B cell (primary cell): ENCODE measurements at regions not wholly inside any gene's neighbourhood (a gene's known extent, or its start where the extent isn't known, plus 50 kb on each side); places are given as distances from the start of the nearest gene placed in this dataset.

ENCODE experiments used
- ATAC-seq: fragments of 200-7000 bp; cut with Tn5 transposase; one replicate; pipeline ENCODE4 v1.10.0; 2021; ENCODE audit warnings: low read depth, mild to moderate bottlenecking, moderate number of reproducible peaks, moderate library complexity
- CTCF ChIA-PET: fragments of 350-600 bp; sonication (Branson Sonifier 250); formaldehyde crosslinking; loops from one replicate; lab custom pipeline; 2021; ENCODE audit warnings: antibody characterized with exemption, inconsistent platforms; lab: Charles Lee
- POLR2A ChIA-PET: fragments of 350-600 bp; sonication (Branson Sonifier 250); formaldehyde crosslinking; loops from one replicate; lab custom pipeline; 2021; ENCODE audit warnings: antibody characterized with exemption; lab: Charles Lee
- DNase-seq: peaks from one replicate; pipeline ENCODE4 v3.0.0; 2013
- H2AFZ ChIP-seq: 2 replicates; pipeline ENCODE4 v1.6.1; 2012; ENCODE audit warnings: mild to moderate bottlenecking, low read depth, low read length; ENCODE audit not compliant: insufficient read depth, poor library complexity, severe bottlenecking
- H3K27ac ChIP-seq, 2 donors: 1 replicate in 1 of 2; 2 replicates in 1 of 2; pipeline ENCODE4 v1.5.1; 2012 to 2013; ENCODE audit warnings: low read length in 2 of 2, mild to moderate bottlenecking in 2 of 2, moderate library complexity in 1 of 2
- H3K27me3 ChIP-seq, 4 experiments: fragments of 200-600 bp in 1 of 4; sonication (generic) in 1 of 4; replicated peaks in 1 of 4; 1 replicate in 2 of 4; 2 replicates in 2 of 4; pipeline versions ENCODE4 v1.6.1 to v1.7.0; 2013 to 2016; ENCODE audit warnings: low read length in 3 of 4, mild to moderate bottlenecking in 2 of 4, mixed read lengths in 1 of 4, moderate library complexity in 1 of 4; ENCODE audit not compliant: insufficient read depth in 4 of 4, control insufficient read depth in 3 of 4; ENCODE audit errors: control extremely low read depth in 1 of 4
- H3K36me3 ChIP-seq, 2 experiments: replicated peaks in 1 of 2; 1 replicate in 1 of 2; 2 replicates in 1 of 2; pipeline versions ENCODE4 v1.6.1 to v1.7.1; 2013; ENCODE audit warnings: low read length in 1 of 2; ENCODE audit not compliant: insufficient read depth in 2 of 2, control insufficient read depth in 1 of 2; ENCODE audit errors: control extremely low read depth in 1 of 2, extremely low read depth in 1 of 2
- H3K4me1 ChIP-seq, 2 donors: fragments of 200-600 bp in 1 of 2; sonication (generic) in 1 of 2; 1 replicate in 1 of 2; 2 replicates in 1 of 2; pipeline versions ENCODE4 v1.5.1 to v1.6.1; 2013 to 2017; ENCODE audit warnings: low read length in 2 of 2; ENCODE audit not compliant: control insufficient read depth in 2 of 2, insufficient read depth in 2 of 2
- H3K4me2 ChIP-seq: replicated peaks from 2 replicates; pipeline ENCODE3; 2012; ENCODE audit warnings: mild to moderate bottlenecking, low read depth, low read length; ENCODE audit not compliant: poor library complexity, severe bottlenecking
- H3K4me3 ChIP-seq, 5 experiments: fragments of 200-600 bp in 1 of 5; sonication (generic) in 1 of 5; 1 replicate in 3 of 5; 2 replicates in 2 of 5; pipeline versions ENCODE4 v1.5.1 to v1.7.0; 2011 to 2016; ENCODE audit warnings: low read length in 4 of 5, mild to moderate bottlenecking in 4 of 5, low read depth in 2 of 5, control low read depth in 1 of 5, moderate library complexity in 1 of 5; ENCODE audit not compliant: insufficient read depth in 1 of 5; ENCODE audit errors: control extremely low read depth in 1 of 5, extremely low read depth in 1 of 5
- H3K79me2 ChIP-seq: fragments of 200-600 bp; sonication (generic); one replicate; pipeline ENCODE4 v1.6.0; 2016; ENCODE audit warnings: low read length; ENCODE audit not compliant: control insufficient read depth, insufficient read depth
- H3K9ac ChIP-seq: fragments of 200-600 bp; sonication (generic); 2 replicates; pipeline ENCODE4 v1.6.1; 2017; ENCODE audit warnings: mild to moderate bottlenecking, low read length, moderate library complexity
- H3K9me3 ChIP-seq, 3 donors: one replicate each; pipeline versions ENCODE4 v1.6.1 to v1.7.1; 2013; ENCODE audit warnings: low read length in 2 of 3; ENCODE audit not compliant: control insufficient read depth in 2 of 3, insufficient read depth in 1 of 3; ENCODE audit errors: control extremely low read depth in 1 of 3
- H4K20me1 ChIP-seq: 2 replicates; pipeline ENCODE4 v1.6.0; 2012; ENCODE audit warnings: mild to moderate bottlenecking, low read length; ENCODE audit not compliant: insufficient read depth, control insufficient read depth, poor library complexity, severe bottlenecking
- H3K27ac Mint-ChIP-seq: one replicate; pipeline ENCODE4 v1.8.0; 2021; ENCODE audit warnings: mixed read lengths
- H3K27me3 Mint-ChIP-seq: one replicate; pipeline ENCODE4 v1.8.0; 2021; ENCODE audit warnings: mixed read lengths
- H3K4me1 Mint-ChIP-seq: one replicate; pipeline ENCODE4 v1.8.0; 2021; ENCODE audit warnings: mixed read lengths
- H3K4me3 Mint-ChIP-seq: one replicate; pipeline ENCODE4 v1.8.0; 2021; ENCODE audit warnings: mixed read lengths
- H3K9me3 Mint-ChIP-seq: one replicate; pipeline ENCODE4 v1.8.0; 2022; ENCODE audit warnings: mixed read lengths; ENCODE audit not compliant: insufficient read depth
- CTCF ChIP-seq: fragments of 200-600 bp; IDR thresholded peaks from one replicate; pipeline ENCODE4 v1.8.0; 2022; ENCODE audit warnings: antibody characterized with exemption, mild to moderate bottlenecking
- EZH2 ChIP-seq: IDR thresholded peaks from 2 replicates; pipeline ENCODE4 v1.6.1; 2012; ENCODE audit warnings: borderline replicate concordance, low read depth, mild to moderate bottlenecking, moderate library complexity, low read length; ENCODE audit not compliant: insufficient read depth, poor library complexity, severe bottlenecking
- WGBS: methylation state at CpG from one replicate; pipeline ENCODE4 v1.1.5; 2013; ENCODE audit warnings: missing lambda C conversion rate; ENCODE audit not compliant: insufficient coverage; 5-methylcytosine and 5-hydroxymethylcytosine counted together
- intact Hi-C: fragments of 100-400 bp; cut with micrococcal nuclease; formaldehyde crosslinking; loops from one replicate; pipeline ENCODE4 v1.10.0; 2022

- Mint-ChIP-seq H3K27me3 (no peaks in the 10 kb centered on the region), H3K4me3 (no peak overlapping the region), H3K9me3 (peaks cover 10% of the 10 kb centered on the region), H3K27ac (no peak overlapping the region), H3K4me1 (no peaks in the 10 kb centered on the region)
- Histone ChIP-seq H3K9ac (no peak overlapping the region), H3K79me2 (no peaks in the 10 kb centered on the region), H3K4me2 (no peak overlapping the region), H2AFZ (no peak overlapping the region), H3K27ac (no peak overlapping the region), H3K27me3 (no peaks in the 10 kb centered on the region), H4K20me1 (no peaks in the 10 kb centered on the region), H3K4me1 (no peaks in the 10 kb centered on the region), H3K4me3 (no peak overlapping the region), H3K9me3 (no peaks in the 10 kb centered on the region), H3K36me3 (no peaks in the 10 kb centered on the region)
- intact Hi-C loops, result no loop called here
- ChIA-PET CTCF (no interaction called here), POLR2A (no interaction called here)
- ATAC-seq (no peak), DNase-seq (no peak)
- no peak for TF ChIP-seq CTCF
- no peak for TF ChIP-seq EZH2
- WGBS, result 100% methylated on average over 1 of the region's 7 CpGs
These were observed 282.7 kb downstream of the BAMBI start for GRCh38 chr10:28959850-28960501.

- Histone ChIP-seq H3K9ac (no peak overlapping the region), H2AFZ (no peak overlapping the region), H3K4me3 (no peak overlapping the region), H3K27me3 (no peaks in the 10 kb centered on the region), H3K36me3 (no peaks in the 10 kb centered on the region), H3K9me3 (no peaks in the 10 kb centered on the region), H4K20me1 (no peaks in the 10 kb centered on the region), H3K4me2 (no peak overlapping the region), H3K27ac (no peak overlapping the region), H3K79me2 (no peaks in the 10 kb centered on the region), H3K4me1 (no peaks in the 10 kb centered on the region)
- DNase-seq, result no peak
- intact Hi-C loops, result no loop called here
- no peak overlapping the region for H3K4me3 Mint-ChIP-seq
- no peaks in the 10 kb centered on the region for H3K27me3 Mint-ChIP-seq
- peaks cover 6% of the 10 kb centered on the region for H3K9me3 Mint-ChIP-seq
- CTCF ChIA-PET, result no interaction called here
- no peak for ATAC-seq
- POLR2A ChIA-PET, result no interaction called here
- no peak overlapping the region for H3K27ac Mint-ChIP-seq
- no peaks in the 10 kb centered on the region for H3K4me1 Mint-ChIP-seq
- no peak for TF ChIP-seq CTCF
- no peak for TF ChIP-seq EZH2
- WGBS, result no CpG with 5 or more reads among the region's 4 CpGs
These were observed 285.4 kb downstream of the BAMBI start for GRCh38 chr10:28962768-28963167.
